ENCODE measurements at regions not wholly inside any gene's neighbourhood (a gene's known extent, or its start where the extent isn't known, plus 50 kb on each side); places are given as distances from the start of the nearest gene placed in this dataset.

GRCh38 chr2:16386431-16386830, 279.2 kb downstream of the CYRIA start:
- TF ChIP-seq POLR2AphosphoS5 (IDR thresholded peaks at IDR 0.05; ENCODE audit: insufficient read depth in 1 of 2, low read depth in 1 of 2) = no peak
- TF ChIP-seq, protein P1, sequence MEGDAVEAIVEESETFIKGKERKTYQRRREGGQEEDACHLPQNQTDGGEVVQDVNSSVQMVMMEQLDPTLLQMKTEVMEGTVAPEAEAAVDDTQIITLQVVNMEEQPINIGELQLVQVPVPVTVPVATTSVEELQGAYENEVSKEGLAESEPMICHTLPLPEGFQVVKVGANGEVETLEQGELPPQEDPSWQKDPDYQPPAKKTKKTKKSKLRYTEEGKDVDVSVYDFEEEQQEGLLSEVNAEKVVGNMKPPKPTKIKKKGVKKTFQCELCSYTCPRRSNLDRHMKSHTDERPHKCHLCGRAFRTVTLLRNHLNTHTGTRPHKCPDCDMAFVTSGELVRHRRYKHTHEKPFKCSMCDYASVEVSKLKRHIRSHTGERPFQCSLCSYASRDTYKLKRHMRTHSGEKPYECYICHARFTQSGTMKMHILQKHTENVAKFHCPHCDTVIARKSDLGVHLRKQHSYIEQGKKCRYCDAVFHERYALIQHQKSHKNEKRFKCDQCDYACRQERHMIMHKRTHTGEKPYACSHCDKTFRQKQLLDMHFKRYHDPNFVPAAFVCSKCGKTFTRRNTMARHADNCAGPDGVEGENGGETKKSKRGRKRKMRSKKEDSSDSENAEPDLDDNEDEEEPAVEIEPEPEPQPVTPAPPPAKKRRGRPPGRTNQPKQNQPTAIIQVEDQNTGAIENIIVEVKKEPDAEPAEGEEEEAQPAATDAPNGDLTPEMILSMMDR (IDR thresholded peaks at IDR 0.05) = no peak
- TF ChIP-seq POLR2A (IDR thresholded peaks at IDR 0.05) = no peak
- H3K36me3 ChIP-seq = no peaks in the 10 kb centered on the region
- H3K4me1 ChIP-seq = no peaks in the 10 kb centered on the region
- H3K27ac ChIP-seq = no peak overlapping the region
- no peak overlapping the region for H3K4me3 ChIP-seq
- intact Hi-C loops (cut with DNase I) = no loop called here
- no peaks in the 10 kb centered on the region for H3K27me3 ChIP-seq
- H3K9me3 ChIP-seq = no peaks in the 10 kb centered on the region
- no peak for DNase-seq (ENCODE audit: extremely low spot score in 2 of 2)

DNA sequence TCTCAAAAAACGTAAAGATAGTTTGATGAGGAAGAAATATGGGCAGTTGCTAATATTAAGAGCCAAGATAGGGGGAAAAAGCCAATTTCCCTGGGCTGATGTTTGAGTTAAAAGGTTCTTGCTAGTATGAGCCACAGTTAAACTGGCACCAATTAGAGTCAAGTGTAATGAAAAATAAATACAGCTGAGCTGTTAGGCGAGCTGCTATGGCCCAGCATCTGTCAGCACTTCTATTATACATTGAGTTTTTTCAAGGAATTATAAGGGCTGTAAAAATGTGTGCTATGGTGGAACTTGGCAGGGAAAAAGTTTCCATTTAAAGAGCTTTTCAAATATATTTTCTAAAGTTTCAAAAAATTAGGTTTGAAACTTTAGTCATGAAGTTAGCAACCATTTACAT, 279.6 kb downstream of the CYRIA start:
- H3K27me3 ChIP-seq = no peaks in the 10 kb centered on the region
- intact Hi-C loops (cut with DNase I) = no loop called here
- TF ChIP-seq POLR2A (IDR thresholded peaks at IDR 0.05) (no peak), POLR2AphosphoS5 (IDR thresholded peaks at IDR 0.05; ENCODE audit: insufficient read depth in 1 of 2, low read depth in 1 of 2) (no peak)

DNA sequence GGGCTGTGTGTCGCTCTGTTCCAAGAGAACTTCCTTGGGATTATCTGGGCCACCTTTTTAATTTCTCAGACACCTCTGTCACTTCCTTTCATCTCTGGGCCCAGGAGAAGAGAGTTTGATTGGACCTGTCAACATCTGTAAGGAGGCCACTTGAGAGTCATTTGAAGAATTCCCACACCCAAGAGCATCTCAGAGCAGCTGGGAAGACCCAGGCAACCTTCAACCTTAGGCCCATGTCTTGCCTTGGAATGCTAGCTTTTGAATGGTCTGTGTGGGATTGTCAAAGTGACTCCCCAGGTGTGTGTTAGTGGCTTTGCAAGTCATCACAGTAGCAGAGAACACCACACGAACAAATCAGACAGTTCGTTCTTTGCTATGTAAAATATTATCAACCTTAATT, 280.3 kb downstream of the CYRIA start:
- intact Hi-C loops (cut with DNase I) = no loop called here
- no peak for DNase-seq (ENCODE audit: extremely low spot score in 2 of 2)
- TF ChIP-seq POLR2AphosphoS5 (IDR thresholded peaks at IDR 0.05; ENCODE audit: insufficient read depth in 1 of 2, low read depth in 1 of 2) (no peak), POLR2A (IDR thresholded peaks at IDR 0.05) (no peak)
- TF ChIP-seq, protein P1 (IDR thresholded peaks at IDR 0.05) = no peak
- Histone ChIP-seq H3K27ac (no peak overlapping the region), H3K9me3 (no peaks in the 10 kb centered on the region), H3K27me3 (no peaks in the 10 kb centered on the region), H3K4me1 (no peaks in the 10 kb centered on the region), H3K4me3 (no peak overlapping the region), H3K36me3 (no peaks in the 10 kb centered on the region)

More for the DNA sequence above, 279.6 kb downstream of the CYRIA start:
- DNase-seq (ENCODE audit: extremely low spot score in 2 of 2) = no peak
- Histone ChIP-seq H3K4me3 (no peak overlapping the region), H3K9me3 (no peaks in the 10 kb centered on the region), H3K4me1 (no peaks in the 10 kb centered on the region), H3K36me3 (no peaks in the 10 kb centered on the region), H3K27ac (no peak overlapping the region)

GRCh38 chr2:16383411-16383810, 282.2 kb downstream of the CYRIA start:
- Histone ChIP-seq H3K4me3 (no peak overlapping the region), H3K27me3 (no peaks in the 10 kb centered on the region), H3K9me3 (no peaks in the 10 kb centered on the region), H3K36me3 (no peaks in the 10 kb centered on the region), H3K27ac (no peak overlapping the region), H3K4me1 (no peaks in the 10 kb centered on the region)
- intact Hi-C loops (cut with DNase I) = no loop called here
- DNase-seq (ENCODE audit: extremely low spot score in 2 of 2) = no peak
- TF ChIP-seq POLR2AphosphoS5 (IDR thresholded peaks at IDR 0.05; ENCODE audit: insufficient read depth in 1 of 2, low read depth in 1 of 2) = no peak
- no peak for TF ChIP-seq POLR2A (IDR thresholded peaks at IDR 0.05)
- TF ChIP-seq, protein P1 (IDR thresholded peaks at IDR 0.05) = no peak

DNA sequence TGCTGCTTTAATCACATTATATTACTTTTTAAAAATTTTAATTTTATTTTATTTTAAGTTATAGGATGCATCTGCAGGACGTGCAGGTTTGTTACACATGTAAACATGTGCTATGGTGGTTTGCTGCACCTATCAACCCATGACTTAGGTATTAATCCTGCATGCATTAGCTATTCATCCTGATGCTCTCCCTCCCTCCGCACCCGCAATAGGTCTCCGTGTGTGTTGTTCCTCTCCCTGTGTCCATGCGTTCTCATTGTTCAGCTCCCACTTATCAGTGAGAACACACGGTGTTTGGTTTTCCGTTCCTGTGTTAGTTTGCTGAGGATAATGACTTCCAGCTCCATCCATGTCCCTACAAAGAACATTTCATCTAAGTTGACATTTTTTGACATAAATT, 283.2 kb downstream of the CYRIA start:
- no peak overlapping the region for H3K4me3 ChIP-seq
- DNase-seq (ENCODE audit: extremely low spot score in 2 of 2) = no peak
- intact Hi-C loops (cut with DNase I) = no loop called here
- no peaks in the 10 kb centered on the region for H3K4me1 ChIP-seq
- no peaks in the 10 kb centered on the region for H3K9me3 ChIP-seq
- H3K36me3 ChIP-seq = no peaks in the 10 kb centered on the region
- no peak for TF ChIP-seq POLR2AphosphoS5 (IDR thresholded peaks at IDR 0.05; ENCODE audit: insufficient read depth in 1 of 2, low read depth in 1 of 2)
- no peak for TF ChIP-seq POLR2A (IDR thresholded peaks at IDR 0.05)
- TF ChIP-seq, protein P1 (IDR thresholded peaks at IDR 0.05) = no peak
- H3K27me3 ChIP-seq = no peaks in the 10 kb centered on the region
- no peak overlapping the region for H3K27ac ChIP-seq
